ENCODE measurements at regions not wholly inside any gene's neighbourhood (a gene's known extent, or its start where the extent isn't known, plus 50 kb on each side); places are given as distances from the start of the nearest gene placed in this dataset.

GRCh38 chr7:15924910-15925309 is 238.4 kb upstream of the MEOX2 start:
- no peak for TF ChIP-seq HNF4G (IDR thresholded peaks at IDR 0.05)
- no peak for TF ChIP-seq FOXA2 (IDR thresholded peaks at IDR 0.05)
- no peak for TF ChIP-seq YY1 (IDR thresholded peaks at IDR 0.05)
- no peak for TF ChIP-seq CTCF (IDR thresholded peaks at IDR 0.05; ENCODE audit: low read depth, low read length, missing input control)
- TF ChIP-seq SP1 (IDR thresholded peaks at IDR 0.05), result no peak
- Histone ChIP-seq H3K9me3 (ENCODE audit: control insufficient read depth in 4 of 4, low read length in 3 of 4) (no peaks in the 10 kb centered on the region), H3K4me1 (ENCODE audit: control insufficient read depth in 4 of 4, insufficient read depth in 4 of 4, low read length in 3 of 4) (no peaks in the 10 kb centered on the region), H3K9ac (ENCODE audit: low read depth in 1 of 2, low read length in 2 of 2) (no peak overlapping the region), H3K27me3 (ENCODE audit: control insufficient read depth in 4 of 4, insufficient read depth in 4 of 4, low read length in 3 of 4) (no peaks in the 10 kb centered on the region), H3K4me3 (ENCODE audit: low read depth in 1 of 3, low read length in 3 of 3) (no peak overlapping the region), H3K27ac (ENCODE audit: low read depth in 1 of 2, low read length in 2 of 2) (no peak overlapping the region), H3K36me3 (ENCODE audit: control insufficient read depth in 4 of 4, insufficient read depth in 3 of 4, low read depth in 1 of 4, low read length in 3 of 4) (no peaks in the 10 kb centered on the region)
- no peak for DNase-seq (ENCODE audit: low spot score)
- WGBS, result 100% methylated on average over 1 of the region's 1 CpG

- no peaks in the 10 kb centered on the region for H3K4me1 ChIP-seq (ENCODE audit: control insufficient read depth in 4 of 4, insufficient read depth in 4 of 4, low read length in 3 of 4)
- H3K9ac ChIP-seq (ENCODE audit: low read depth in 1 of 2, low read length in 2 of 2), result no peak overlapping the region
- DNase-seq (ENCODE audit: low spot score), result no peak
- H3K4me3 ChIP-seq (ENCODE audit: low read depth in 1 of 3, low read length in 3 of 3), result no peak overlapping the region
- no peaks in the 10 kb centered on the region for H3K27me3 ChIP-seq (ENCODE audit: control insufficient read depth in 4 of 4, insufficient read depth in 4 of 4, low read length in 3 of 4)
- no peak overlapping the region for H3K27ac ChIP-seq (ENCODE audit: low read depth in 1 of 2, low read length in 2 of 2)
- no peaks in the 10 kb centered on the region for H3K9me3 ChIP-seq (ENCODE audit: control insufficient read depth in 4 of 4, low read length in 3 of 4)
- no peaks in the 10 kb centered on the region for H3K36me3 ChIP-seq (ENCODE audit: control insufficient read depth in 4 of 4, insufficient read depth in 3 of 4, low read depth in 1 of 4, low read length in 3 of 4)
- TF ChIP-seq HNF4G (IDR thresholded peaks at IDR 0.05), result no peak
- TF ChIP-seq TAF1 (conservative IDR thresholded peaks at IDR 0.05), result no peak
These were observed 235.5 kb upstream of the MEOX2 start for GRCh38 chr7:15922002-15922401.

GRCh38 chr7:15921576-15921975 is 235.1 kb upstream of the MEOX2 start:
- H3K36me3 ChIP-seq (ENCODE audit: control insufficient read depth in 4 of 4, insufficient read depth in 3 of 4, low read depth in 1 of 4, low read length in 3 of 4), result no peaks in the 10 kb centered on the region

More at GRCh38 chr7:15921576-15921975, 235.1 kb upstream of the MEOX2 start:
- WGBS, result 80% methylated on average over 3 of the region's 3 CpGs
- Histone ChIP-seq H3K27ac (ENCODE audit: low read depth in 1 of 2, low read length in 2 of 2) (no peak overlapping the region), H3K4me1 (ENCODE audit: control insufficient read depth in 4 of 4, insufficient read depth in 4 of 4, low read length in 3 of 4) (no peaks in the 10 kb centered on the region), H3K9me3 (ENCODE audit: control insufficient read depth in 4 of 4, low read length in 3 of 4) (no peaks in the 10 kb centered on the region), H3K4me3 (ENCODE audit: low read depth in 1 of 3, low read length in 3 of 3) (no peak overlapping the region), H3K9ac (ENCODE audit: low read depth in 1 of 2, low read length in 2 of 2) (no peak overlapping the region), H3K27me3 (ENCODE audit: control insufficient read depth in 4 of 4, insufficient read depth in 4 of 4, low read length in 3 of 4) (no peaks in the 10 kb centered on the region)
- TF ChIP-seq JUND (IDR thresholded peaks at IDR 0.05) (no peak), FOXA1 (IDR thresholded peaks at IDR 0.05) (no peak), TAF1 (conservative IDR thresholded peaks at IDR 0.05) (no peak), RXRA (IDR thresholded peaks at IDR 0.05) (no peak), ZBTB33 (IDR thresholded peaks at IDR 0.05) (no peak), FOXA2 (IDR thresholded peaks at IDR 0.05) (no peak), MAX (IDR thresholded peaks at IDR 0.05) (no peak), SP1 (IDR thresholded peaks at IDR 0.05) (no peak), GABPA (IDR thresholded peaks at IDR 0.05 in 1 of 2, conservative IDR thresholded peaks at IDR 0.05 in 1 of 2) (no peak), RAD21 (IDR thresholded peaks at IDR 0.05) (no peak), HNF4G (IDR thresholded peaks at IDR 0.05) (no peak), HNF4A (conservative IDR thresholded peaks at IDR 0.05) (no peak), CTCF (IDR thresholded peaks at IDR 0.05; ENCODE audit: low read depth, low read length, missing input control) (no peak), REST (IDR thresholded peaks at IDR 0.05) (no peak), ATF3 (IDR thresholded peaks at IDR 0.05) (no peak), EGR1 (IDR thresholded peaks at IDR 0.05; ENCODE audit: low read depth in 2 of 2) (no peak), NR2F2 (IDR thresholded peaks at IDR 0.05) (no peak), YY1 (IDR thresholded peaks at IDR 0.05) (no peak)
- DNase-seq (ENCODE audit: low spot score), result no peak

Data from liver (tissue), 8 donors.